GM10266 (cell line): ENCODE measurements at regions not wholly inside any gene's neighbourhood (a gene's known extent, or its start where the extent isn't known, plus 50 kb on each side); places are given as distances from the start of the nearest gene placed in this dataset.

ENCODE experiments used
- DNase-seq: peaks from one replicate; pipeline ENCODE4 v3.0.0; 2012; ENCODE audit errors: extremely low spot score
- CTCF ChIP-seq: IDR thresholded peaks from 2 replicates; pipeline ENCODE4 v1.5.1; 2012; ENCODE audit warnings: mild to moderate bottlenecking, low read depth; ENCODE audit not compliant: control insufficient read depth, insufficient read depth; ENCODE audit errors: missing control alignments

GRCh38 chr3:117818592-117818991, 1109.0 kb downstream of the TUSC7 start:
- TF ChIP-seq CTCF = no peak
- no peak for DNase-seq

GRCh38 chr3:117820658-117821299, 1111.2 kb downstream of the TUSC7 start:
- TF ChIP-seq CTCF = no peak
- DNase-seq = no peak

DNA sequence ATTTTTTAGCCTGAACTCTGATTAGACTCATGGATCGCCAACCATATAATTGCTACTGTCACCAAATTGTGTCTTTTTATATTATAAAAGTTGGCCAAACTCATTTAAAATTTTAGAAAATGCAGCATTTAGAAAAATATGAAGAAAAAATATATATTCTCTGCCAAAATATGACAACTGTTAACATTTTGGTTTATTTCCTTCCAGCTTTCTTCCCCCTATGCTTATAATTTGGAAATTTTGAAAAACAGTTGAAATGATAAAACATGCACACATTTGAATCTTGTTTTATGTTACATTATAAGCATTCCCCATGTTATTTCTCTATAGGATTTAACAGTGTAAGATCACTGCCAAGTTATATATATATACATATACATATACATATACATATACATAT, 1112.8 kb downstream of the TUSC7 start:
- no peak for TF ChIP-seq CTCF
- no peak for DNase-seq

DNA sequence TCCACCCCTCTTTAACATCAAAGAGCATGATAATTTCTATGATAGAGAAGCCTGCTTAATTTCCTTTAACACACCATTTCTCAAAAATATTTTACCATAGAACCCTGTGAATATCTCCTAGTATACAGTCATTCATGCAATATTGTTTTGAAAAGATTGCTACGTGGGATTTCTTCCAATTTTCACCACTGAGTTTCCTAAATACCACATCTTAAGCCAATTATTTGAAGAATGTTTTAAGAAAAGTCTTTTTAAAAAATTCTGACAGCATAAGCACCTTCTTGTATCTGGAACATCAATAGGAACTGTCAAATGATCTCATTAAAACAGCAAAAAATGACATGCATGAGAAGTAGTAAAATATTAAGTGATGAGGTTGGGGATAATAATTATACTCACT, 1126.7 kb downstream of the TUSC7 start:
- DNase-seq = no peak
- TF ChIP-seq CTCF = no peak

DNA sequence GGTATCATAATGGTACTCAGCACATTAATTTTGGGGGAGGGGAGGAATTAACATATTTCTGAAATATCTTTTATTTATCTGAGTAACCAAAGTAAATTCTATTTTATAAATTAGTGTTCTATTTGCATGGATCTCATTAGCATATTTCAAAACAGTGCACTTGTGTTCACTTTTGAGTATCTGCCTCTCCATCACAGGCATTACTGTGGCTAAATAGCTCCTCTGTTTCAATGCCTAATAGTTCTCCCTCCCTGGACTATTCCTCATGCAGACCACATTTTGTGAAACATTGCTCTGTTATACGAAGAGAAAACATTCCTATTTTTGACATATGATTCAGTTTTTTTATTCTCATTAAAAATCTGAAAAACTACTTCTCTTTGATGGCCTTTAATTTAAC, 1127.8 kb downstream of the TUSC7 start:
- no peak for DNase-seq
- TF ChIP-seq CTCF = no peak

DNA sequence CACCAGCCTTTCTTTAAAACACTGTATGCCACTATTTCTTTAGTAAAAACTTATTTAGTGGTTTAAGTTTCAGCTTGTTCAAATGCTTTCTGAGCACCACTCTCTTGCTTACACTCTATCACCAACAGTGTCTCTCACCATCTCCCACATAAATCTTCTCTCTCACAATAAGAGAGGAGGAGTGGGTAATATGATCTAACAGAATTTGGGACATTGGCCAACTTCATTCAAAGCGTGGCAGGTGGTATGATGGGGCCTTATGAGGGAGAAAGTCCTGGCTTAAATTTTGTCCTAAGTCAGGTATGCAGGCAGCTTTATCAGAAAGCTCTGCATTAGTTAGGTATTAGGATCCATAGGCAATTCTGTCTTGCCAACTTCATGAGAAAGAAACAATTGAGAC, 1132.5 kb downstream of the TUSC7 start:
- no peak for DNase-seq
- no peak for TF ChIP-seq CTCF

DNA sequence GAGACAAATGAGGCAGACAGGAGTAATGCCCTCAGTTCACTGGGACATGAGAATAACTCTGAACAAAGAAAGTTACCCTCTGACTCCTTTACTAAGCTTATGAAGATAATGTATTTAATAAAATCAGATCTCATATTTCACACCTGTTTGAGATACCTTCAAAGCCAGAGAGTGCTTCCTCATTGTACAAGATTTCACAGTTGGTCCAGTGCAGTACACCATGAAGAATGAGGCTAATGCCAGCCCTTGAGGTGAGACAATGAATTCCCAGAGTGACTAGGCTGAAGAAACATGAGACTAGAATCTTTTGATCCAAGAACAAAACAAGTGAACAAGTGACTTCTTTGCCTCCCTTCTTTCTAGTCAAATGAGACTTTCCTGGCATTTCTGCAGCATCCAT, 1133.8 kb downstream of the TUSC7 start:
- DNase-seq = no peak
- no peak for TF ChIP-seq CTCF
